ENCODE measurements at regions not wholly inside any gene's neighbourhood (a gene's known extent, or its start where the extent isn't known, plus 50 kb on each side); places are given as distances from the start of the nearest gene placed in this dataset.

GRCh38 chr3:17836092-17836491 is 93.7 kb upstream of the TBC1D5 start:
- TF ChIP-seq CTCF (IDR thresholded peaks at IDR 0.05; ENCODE audit: low read depth, low read length, poor library complexity, severe bottlenecking), result no peak
- no peak for TF ChIP-seq EZH2phosphoT487 (IDR thresholded peaks at IDR 0.05; ENCODE audit: borderline replicate concordance, low read length)
